ENCODE measurements at regions not wholly inside any gene's neighbourhood (a gene's known extent, or its start where the extent isn't known, plus 50 kb on each side); places are given as distances from the start of the nearest gene placed in this dataset.

GRCh38 chr15:77832874-77833273 is 200.2 kb upstream of the LINGO1 start:
- CTCF ChIA-PET = interaction anchor here (0.6 kb wide), 1 partner anchor 38 kb away, joined by 3 read pairs; no protein-coding TSS in a partner anchor
- in situ Hi-C loops (cut with HindIII; ENCODE audit: low pct_unique_long_range_greater_than_20kb, low sequenced_read_pairs) = no loop called here
- intact Hi-C loops (cut with micrococcal nuclease; ENCODE audit: unreplicated experiment) = no loop called here
- no peak overlapping the region for H3K4me3 ChIP-seq (ENCODE audit: low read depth in 2 of 2, low read length in 2 of 2)
- POLR2A ChIA-PET = no interaction called here
- no peak overlapping the region for H3K27ac ChIP-seq (ENCODE audit: low read length)
- H3K4me1 ChIP-seq (ENCODE audit: control insufficient read depth, insufficient read depth, low read length) = no peaks in the 10 kb centered on the region
- ATAC-seq (no peak), DNase-seq (ENCODE audit: low read depth, low spot score) (no peak)
- no peaks in the 10 kb centered on the region for H3K36me3 ChIP-seq (ENCODE audit: control insufficient read depth, insufficient read depth, low read length)
- TF ChIP-seq POLR2AphosphoS5 (IDR thresholded peaks at IDR 0.05; ENCODE audit: low read depth, low read length) (no peak), SIN3A (IDR thresholded peaks at IDR 0.05; ENCODE audit: borderline replicate concordance, insufficient read depth, low read depth, low read length) (no peak), TCF7L2 (IDR thresholded peaks at IDR 0.05; ENCODE audit: low read depth, low read length) (no peak)
- TF ChIP-seq, protein P1, sequence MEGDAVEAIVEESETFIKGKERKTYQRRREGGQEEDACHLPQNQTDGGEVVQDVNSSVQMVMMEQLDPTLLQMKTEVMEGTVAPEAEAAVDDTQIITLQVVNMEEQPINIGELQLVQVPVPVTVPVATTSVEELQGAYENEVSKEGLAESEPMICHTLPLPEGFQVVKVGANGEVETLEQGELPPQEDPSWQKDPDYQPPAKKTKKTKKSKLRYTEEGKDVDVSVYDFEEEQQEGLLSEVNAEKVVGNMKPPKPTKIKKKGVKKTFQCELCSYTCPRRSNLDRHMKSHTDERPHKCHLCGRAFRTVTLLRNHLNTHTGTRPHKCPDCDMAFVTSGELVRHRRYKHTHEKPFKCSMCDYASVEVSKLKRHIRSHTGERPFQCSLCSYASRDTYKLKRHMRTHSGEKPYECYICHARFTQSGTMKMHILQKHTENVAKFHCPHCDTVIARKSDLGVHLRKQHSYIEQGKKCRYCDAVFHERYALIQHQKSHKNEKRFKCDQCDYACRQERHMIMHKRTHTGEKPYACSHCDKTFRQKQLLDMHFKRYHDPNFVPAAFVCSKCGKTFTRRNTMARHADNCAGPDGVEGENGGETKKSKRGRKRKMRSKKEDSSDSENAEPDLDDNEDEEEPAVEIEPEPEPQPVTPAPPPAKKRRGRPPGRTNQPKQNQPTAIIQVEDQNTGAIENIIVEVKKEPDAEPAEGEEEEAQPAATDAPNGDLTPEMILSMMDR (IDR thresholded peaks at IDR 0.05) = no peak
- TF ChIP-seq, protein P2, sequence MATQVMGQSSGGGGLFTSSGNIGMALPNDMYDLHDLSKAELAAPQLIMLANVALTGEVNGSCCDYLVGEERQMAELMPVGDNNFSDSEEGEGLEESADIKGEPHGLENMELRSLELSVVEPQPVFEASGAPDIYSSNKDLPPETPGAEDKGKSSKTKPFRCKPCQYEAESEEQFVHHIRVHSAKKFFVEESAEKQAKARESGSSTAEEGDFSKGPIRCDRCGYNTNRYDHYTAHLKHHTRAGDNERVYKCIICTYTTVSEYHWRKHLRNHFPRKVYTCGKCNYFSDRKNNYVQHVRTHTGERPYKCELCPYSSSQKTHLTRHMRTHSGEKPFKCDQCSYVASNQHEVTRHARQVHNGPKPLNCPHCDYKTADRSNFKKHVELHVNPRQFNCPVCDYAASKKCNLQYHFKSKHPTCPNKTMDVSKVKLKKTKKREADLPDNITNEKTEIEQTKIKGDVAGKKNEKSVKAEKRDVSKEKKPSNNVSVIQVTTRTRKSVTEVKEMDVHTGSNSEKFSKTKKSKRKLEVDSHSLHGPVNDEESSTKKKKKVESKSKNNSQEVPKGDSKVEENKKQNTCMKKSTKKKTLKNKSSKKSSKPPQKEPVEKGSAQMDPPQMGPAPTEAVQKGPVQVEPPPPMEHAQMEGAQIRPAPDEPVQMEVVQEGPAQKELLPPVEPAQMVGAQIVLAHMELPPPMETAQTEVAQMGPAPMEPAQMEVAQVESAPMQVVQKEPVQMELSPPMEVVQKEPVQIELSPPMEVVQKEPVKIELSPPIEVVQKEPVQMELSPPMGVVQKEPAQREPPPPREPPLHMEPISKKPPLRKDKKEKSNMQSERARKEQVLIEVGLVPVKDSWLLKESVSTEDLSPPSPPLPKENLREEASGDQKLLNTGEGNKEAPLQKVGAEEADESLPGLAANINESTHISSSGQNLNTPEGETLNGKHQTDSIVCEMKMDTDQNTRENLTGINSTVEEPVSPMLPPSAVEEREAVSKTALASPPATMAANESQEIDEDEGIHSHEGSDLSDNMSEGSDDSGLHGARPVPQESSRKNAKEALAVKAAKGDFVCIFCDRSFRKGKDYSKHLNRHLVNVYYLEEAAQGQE (IDR thresholded peaks at IDR 0.05; ENCODE audit: insufficient read depth in 1 of 2, low read depth in 2 of 2, low read length in 1 of 2) = no peak
- H3K27me3 ChIP-seq (ENCODE audit: control insufficient read depth, insufficient read depth, low read length) = no peaks in the 10 kb centered on the region
- BruUV-seq (replicated peaks) = no TSS peak
- no peaks in the 10 kb centered on the region for H3K9me3 ChIP-seq (ENCODE audit: control insufficient read depth, insufficient read depth, low read depth, low read length)

DNA sequence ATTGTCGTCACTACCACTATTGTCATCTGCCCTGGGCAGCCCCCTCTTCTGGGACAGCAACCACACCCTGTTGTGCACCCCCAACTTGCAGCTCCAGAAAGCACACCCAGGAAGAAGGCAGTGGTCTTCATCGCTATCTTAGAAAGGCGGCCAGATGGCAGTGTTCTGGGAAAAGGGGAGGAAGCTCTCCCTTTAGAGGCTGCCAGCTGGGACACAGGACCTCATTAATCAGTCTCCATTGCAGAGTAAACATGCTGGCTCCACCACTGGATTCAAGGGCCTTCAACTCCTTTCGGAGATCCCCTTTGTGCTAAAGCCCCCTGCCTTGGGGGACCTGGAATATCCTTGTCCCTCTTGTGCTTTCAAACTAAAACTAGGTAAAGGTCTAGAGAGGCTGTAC is 199.3 kb upstream of the LINGO1 start:
- no peaks in the 10 kb centered on the region for H3K4me1 ChIP-seq (ENCODE audit: control insufficient read depth, insufficient read depth, low read length)
- H3K4me3 ChIP-seq (ENCODE audit: low read depth in 2 of 2, low read length in 2 of 2) = no peak overlapping the region
- H3K27ac ChIP-seq (ENCODE audit: low read length) = no peak overlapping the region
- no peaks in the 10 kb centered on the region for H3K36me3 ChIP-seq (ENCODE audit: control insufficient read depth, insufficient read depth, low read length)
- H3K9me3 ChIP-seq (ENCODE audit: control insufficient read depth, insufficient read depth, low read depth, low read length) = no peaks in the 10 kb centered on the region
- BruUV-seq (replicated peaks) = no TSS peak
- DNase-seq (ENCODE audit: low read depth, low spot score) = no peak
- TF ChIP-seq, protein P1 (IDR thresholded peaks at IDR 0.05) = no peak
- TF ChIP-seq POLR2AphosphoS5 (IDR thresholded peaks at IDR 0.05; ENCODE audit: low read depth, low read length) = no peak
- TF ChIP-seq, protein P2 (IDR thresholded peaks at IDR 0.05; ENCODE audit: insufficient read depth in 1 of 2, low read depth in 2 of 2, low read length in 1 of 2) = no peak
- no peak for TF ChIP-seq SIN3A (IDR thresholded peaks at IDR 0.05; ENCODE audit: borderline replicate concordance, insufficient read depth, low read depth, low read length)
- TF ChIP-seq TCF7L2 (IDR thresholded peaks at IDR 0.05; ENCODE audit: low read depth, low read length) = no peak
- CTCF ChIA-PET = interaction anchor here (0.6 to 1.2 kb wide), 3 partner anchors 22 to 199 kb away, joined by 3 to 4 read pairs (median 3); partner anchors contain the start of gene LINGO1
- intact Hi-C loops (cut with micrococcal nuclease; ENCODE audit: unreplicated experiment) = no loop called here
- no peak for ATAC-seq
- POLR2A ChIA-PET = interaction anchor here (0.5 to 0.6 kb wide), 2 partner anchors 81 to 185 kb away, joined by 3 to 6 read pairs; no protein-coding TSS in a partner anchor
- in situ Hi-C loops (cut with HindIII; ENCODE audit: low pct_unique_long_range_greater_than_20kb, low sequenced_read_pairs) = no loop called here
- no peaks in the 10 kb centered on the region for H3K27me3 ChIP-seq (ENCODE audit: control insufficient read depth, insufficient read depth, low read length)

All from Panc1 (cell line).